Astrocyte of the cerebellum (primary cell): ENCODE measurements at regions not wholly inside any gene's neighbourhood (a gene's known extent, or its start where the extent isn't known, plus 50 kb on each side); places are given as distances from the start of the nearest gene placed in this dataset.

Experiments
- DNase-seq: peaks from one replicate; pipeline ENCODE4 v3.0.0-alpha.2; 2011; ENCODE audit warnings: low read depth
- H3K4me3 ChIP-seq: 2 replicates; pipeline ENCODE4 v1.5.1; 2011; ENCODE audit warnings: mild to moderate bottlenecking, low read depth, low read length, moderate library complexity
- CTCF ChIP-seq: IDR thresholded peaks from 2 replicates; pipeline ENCODE4 v1.5.1; 2012; ENCODE audit warnings: low read length, low read depth, moderate library complexity, mild to moderate bottlenecking; ENCODE audit errors: missing control alignments
- in situ Hi-C: cut with HindIII; loops from 2 replicates; pipeline ENCODE4 v1.10.0; 2017; ENCODE audit warnings: low sequenced_read_pairs

- no peak for TF ChIP-seq CTCF
- in situ Hi-C loops: no loop called here
- no peak overlapping the region for H3K4me3 ChIP-seq
- DNase-seq: no peak
Observed at GRCh38 chr5:4981608-4982007, 158.5 kb upstream of the ADAMTS16 start.

- no peak for TF ChIP-seq CTCF
- H3K4me3 ChIP-seq: no peak overlapping the region
- in situ Hi-C loops: no loop called here
- no peak for DNase-seq
Observed at GRCh38 chr5:4983701-4984100, 156.4 kb upstream of the ADAMTS16 start.

- no peak overlapping the region for H3K4me3 ChIP-seq
- DNase-seq: no peak
- in situ Hi-C loops: no loop called here
- no peak for TF ChIP-seq CTCF
Observed at GRCh38 chr5:4984461-4984860, 155.7 kb upstream of the ADAMTS16 start.

DNA sequence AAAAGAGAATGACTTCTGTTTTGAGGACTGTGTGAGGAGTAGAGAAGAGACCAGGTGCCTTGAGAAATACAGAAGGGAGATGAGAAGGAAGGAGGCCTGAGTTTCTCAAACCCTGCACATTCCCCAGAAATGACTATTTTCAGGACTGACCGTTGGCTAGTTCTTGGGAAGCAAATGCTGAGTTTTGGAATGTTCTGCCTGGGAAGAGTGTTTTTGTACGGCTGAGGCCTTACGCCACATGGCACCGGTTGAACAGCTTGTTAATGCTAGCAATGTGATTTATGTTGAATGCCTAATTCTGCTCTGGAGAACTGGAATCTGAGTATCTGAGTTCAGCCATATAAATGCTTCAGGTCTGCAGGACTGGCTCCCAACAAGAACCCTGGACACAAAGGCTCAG, 152.7 kb upstream of the ADAMTS16 start:
- DNase-seq: no peak
- H3K4me3 ChIP-seq: no peak overlapping the region
- TF ChIP-seq CTCF: no peak
- in situ Hi-C loops: no loop called here

GRCh38 chr5:4989118-4989517, 151.0 kb upstream of the ADAMTS16 start:
- in situ Hi-C loops: no loop called here
- no peak for DNase-seq
- TF ChIP-seq CTCF: no peak
- H3K4me3 ChIP-seq: no peak overlapping the region

- no peak for TF ChIP-seq CTCF
- no peak overlapping the region for H3K4me3 ChIP-seq
- no peak for DNase-seq
- in situ Hi-C loops: no loop called here
Observed at GRCh38 chr5:4990017-4990416, 150.1 kb upstream of the ADAMTS16 start.

- no peak for TF ChIP-seq CTCF
- DNase-seq: no peak
- in situ Hi-C loops: no loop called here
- H3K4me3 ChIP-seq: no peak overlapping the region
Observed at GRCh38 chr5:4990462-4990861, 149.7 kb upstream of the ADAMTS16 start.
